NCI-H226 (cell line): ENCODE measurements at regions not wholly inside any gene's neighbourhood (a gene's known extent, or its start where the extent isn't known, plus 50 kb on each side); places are given as distances from the start of the nearest gene placed in this dataset.
"Not testable (repeated sequence)": the region's sequence is repeated elsewhere in the genome, so short reads cannot be mapped to it uniquely, and the experiment has no call there.

ENCODE experiments used
- DNase-seq: peaks from one replicate; pipeline ENCODE4 v3.0.0-alpha.2; 2015

- DNase-seq: not testable (repeated sequence)
These were observed 777.1 kb upstream of the CDH18 start for GRCh38 chr5:20765074-20765473.

GRCh38 chr5:20759459-20759858 lies 771.5 kb upstream of the CDH18 start:
- not testable (repeated sequence) for DNase-seq

- not testable (repeated sequence) for DNase-seq
These were observed 764.2 kb upstream of the CDH18 start for GRCh38 chr5:20752179-20752578.

- DNase-seq: not testable (repeated sequence)
These were observed 747.7 kb upstream of the CDH18 start for GRCh38 chr5:20735715-20736114.

GRCh38 chr5:20732223-20732622 lies 744.2 kb upstream of the CDH18 start:
- not testable (repeated sequence) for DNase-seq

- not testable (repeated sequence) for DNase-seq
These were observed 733.3 kb upstream of the CDH18 start for GRCh38 chr5:20721286-20721685.

GRCh38 chr5:20711520-20712155 lies 723.6 kb upstream of the CDH18 start:
- not testable (repeated sequence) for DNase-seq

GRCh38 chr5:20707634-20708033 lies 719.6 kb upstream of the CDH18 start:
- DNase-seq: not testable (repeated sequence)

- no peak for DNase-seq
These were observed 706.1 kb upstream of the CDH18 start for GRCh38 chr5:20694121-20694520.

GRCh38 chr5:20692913-20693312 lies 704.9 kb upstream of the CDH18 start:
- no peak for DNase-seq

GRCh38 chr5:20683241-20683940 lies 695.4 kb upstream of the CDH18 start:
- peak; percentile 65 for DNase-seq

- peak; percentile 75 for DNase-seq
These were observed 692.8 kb upstream of the CDH18 start for GRCh38 chr5:20680718-20681302.

- DNase-seq: peak; percentile 93
These were observed 690.9 kb upstream of the CDH18 start for GRCh38 chr5:20678814-20679298.

GRCh38 chr5:20678386-20678785 lies 690.4 kb upstream of the CDH18 start:
- no peak for DNase-seq

- no peak for DNase-seq
These were observed 672.6 kb upstream of the CDH18 start for GRCh38 chr5:20660588-20660987.

GRCh38 chr5:20656262-20656661 lies 668.3 kb upstream of the CDH18 start:
- no peak for DNase-seq

- DNase-seq: no peak
These were observed 667.2 kb upstream of the CDH18 start for GRCh38 chr5:20655211-20655610.

- DNase-seq: no peak
These were observed 666.7 kb upstream of the CDH18 start for GRCh38 chr5:20654746-20655145.

- no peak for DNase-seq
These were observed 666.0 kb upstream of the CDH18 start for GRCh38 chr5:20654033-20654432.

GRCh38 chr5:20649966-20650365 lies 662.0 kb upstream of the CDH18 start:
- no peak for DNase-seq

GRCh38 chr5:20648981-20649380 lies 661.0 kb upstream of the CDH18 start:
- DNase-seq: no peak

- DNase-seq: no peak
These were observed 648.7 kb upstream of the CDH18 start for GRCh38 chr5:20636686-20637085.

GRCh38 chr5:20619591-20619990 lies 631.6 kb upstream of the CDH18 start:
- no peak for DNase-seq

GRCh38 chr5:20618340-20618739 lies 630.3 kb upstream of the CDH18 start:
- no peak for DNase-seq
